ENCODE measurements at regions not wholly inside any gene's neighbourhood (a gene's known extent, or its start where the extent isn't known, plus 50 kb on each side); places are given as distances from the start of the nearest gene placed in this dataset.

DNA sequence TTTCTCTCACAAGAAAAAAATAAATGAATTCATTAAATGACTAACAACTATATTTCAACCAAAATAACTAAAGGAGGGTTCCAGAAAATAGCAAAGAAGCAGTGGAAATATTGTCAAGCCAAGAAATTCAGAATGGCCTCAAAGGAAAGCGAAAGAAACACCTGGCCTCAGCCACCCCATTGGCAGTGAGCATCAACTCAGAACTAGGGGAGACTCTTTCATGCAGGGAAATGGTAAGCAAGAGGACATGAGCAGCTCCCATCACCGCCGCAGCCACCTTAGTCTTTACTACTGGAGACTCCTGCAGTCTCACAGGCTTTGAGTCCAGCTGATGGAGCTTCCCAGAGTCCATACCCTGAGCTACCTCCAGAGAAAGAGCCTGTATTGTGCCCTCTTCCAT lies 343.9 kb upstream of the GRAMD2B start:
- no peaks in the 10 kb centered on the region for H3K4me1 ChIP-seq (ENCODE audit: insufficient read depth, insufficient read length)
- DNase-seq (ENCODE audit: low read depth, low spot score): no peak
- no peaks in the 10 kb centered on the region for H3K36me3 ChIP-seq (ENCODE audit: insufficient read depth, insufficient read length, low read length)
- H3K9ac ChIP-seq (ENCODE audit: insufficient read length, low read depth): no peak overlapping the region
- no peak for TF ChIP-seq ZNF274 (IDR thresholded peaks at IDR 0.05; ENCODE audit: low read depth, low read length)
- TF ChIP-seq SUZ12 (IDR thresholded peaks at IDR 0.05; ENCODE audit: extremely low read depth, insufficient read depth, insufficient read length): no peak
- TF ChIP-seq YY1 (IDR thresholded peaks at IDR 0.05; ENCODE audit: insufficient read depth, insufficient read length): no peak
- no peak overlapping the region for H3K4me3 ChIP-seq (ENCODE audit: insufficient read length, low read depth)
- H3K27me3 ChIP-seq (ENCODE audit: insufficient read depth, insufficient read length): no peaks in the 10 kb centered on the region
- H3K9me3 ChIP-seq (ENCODE audit: insufficient read depth, low read length): peaks cover 3% of the 10 kb centered on the region; the same call in 1 of the 2 replicates

DNA sequence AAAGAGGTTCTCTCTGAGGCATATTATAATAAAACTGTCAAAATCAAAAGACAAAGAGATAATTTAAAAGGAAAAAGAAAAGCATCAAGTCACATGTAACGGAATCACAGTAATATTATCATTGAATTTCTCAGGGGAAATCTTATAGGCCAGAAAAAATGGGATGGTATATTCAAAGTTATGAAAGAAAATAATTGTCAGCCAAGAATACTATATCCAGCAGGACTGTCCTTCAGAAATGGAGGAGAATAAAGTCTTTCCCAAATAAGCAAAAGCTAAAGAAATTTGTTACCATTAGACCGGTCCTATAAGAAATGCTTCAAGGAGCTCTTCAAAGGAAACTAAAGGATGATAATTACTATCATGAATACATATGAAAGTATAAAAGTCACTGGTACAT lies 342.0 kb upstream of the GRAMD2B start:
- TF ChIP-seq ZNF274 (IDR thresholded peaks at IDR 0.05; ENCODE audit: low read depth, low read length) (no peak), YY1 (IDR thresholded peaks at IDR 0.05; ENCODE audit: insufficient read depth, insufficient read length) (no peak), SUZ12 (IDR thresholded peaks at IDR 0.05; ENCODE audit: extremely low read depth, insufficient read depth, insufficient read length) (no peak)
- peaks cover 3% of the 10 kb centered on the region; the same call in 1 of the 2 replicates for H3K9me3 ChIP-seq (ENCODE audit: insufficient read depth, low read length)
- H3K4me1 ChIP-seq (ENCODE audit: insufficient read depth, insufficient read length): no peaks in the 10 kb centered on the region
- H3K4me3 ChIP-seq (ENCODE audit: insufficient read length, low read depth): no peak overlapping the region
- H3K9ac ChIP-seq (ENCODE audit: insufficient read length, low read depth): no peak overlapping the region
- H3K27me3 ChIP-seq (ENCODE audit: insufficient read depth, insufficient read length): no peaks in the 10 kb centered on the region
- no peak for DNase-seq (ENCODE audit: low read depth, low spot score)
- H3K36me3 ChIP-seq (ENCODE audit: insufficient read depth, insufficient read length, low read length): no peaks in the 10 kb centered on the region

DNA sequence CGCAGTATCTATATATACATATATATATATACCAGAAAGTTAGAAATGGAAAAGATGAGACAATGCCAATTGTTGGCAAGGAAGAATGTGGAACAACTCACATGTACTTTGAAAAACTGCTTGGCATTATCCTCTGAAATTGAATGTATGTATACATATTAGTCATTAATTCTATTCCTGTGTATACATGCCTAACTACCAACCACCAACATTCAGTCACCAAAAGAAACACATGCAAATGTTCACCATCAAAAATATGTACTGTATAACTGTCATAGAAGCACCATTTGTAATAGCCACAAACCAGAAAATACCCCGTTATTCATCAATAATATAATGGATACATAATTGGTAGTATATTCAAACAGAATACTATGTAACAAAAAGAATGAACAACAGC lies 330.2 kb upstream of the GRAMD2B start:
- TF ChIP-seq YY1 (IDR thresholded peaks at IDR 0.05; ENCODE audit: insufficient read depth, insufficient read length) (no peak), ZNF274 (IDR thresholded peaks at IDR 0.05; ENCODE audit: low read depth, low read length) (no peak)
- no peak for DNase-seq (ENCODE audit: low read depth, low spot score)
- Histone ChIP-seq H3K36me3 (ENCODE audit: insufficient read depth, insufficient read length, low read length) (no peaks in the 10 kb centered on the region), H3K27me3 (ENCODE audit: insufficient read depth, insufficient read length) (no peaks in the 10 kb centered on the region), H3K9me3 (ENCODE audit: insufficient read depth, low read length) (0 out of 2 replicates have a peak, but pooled peaks cover 4% of the 10 kb centered on the region), H3K4me3 (ENCODE audit: insufficient read length, low read depth) (no peak overlapping the region), H3K4me1 (ENCODE audit: insufficient read depth, insufficient read length) (no peaks in the 10 kb centered on the region), H3K9ac (ENCODE audit: insufficient read length, low read depth) (no peak overlapping the region)

DNA sequence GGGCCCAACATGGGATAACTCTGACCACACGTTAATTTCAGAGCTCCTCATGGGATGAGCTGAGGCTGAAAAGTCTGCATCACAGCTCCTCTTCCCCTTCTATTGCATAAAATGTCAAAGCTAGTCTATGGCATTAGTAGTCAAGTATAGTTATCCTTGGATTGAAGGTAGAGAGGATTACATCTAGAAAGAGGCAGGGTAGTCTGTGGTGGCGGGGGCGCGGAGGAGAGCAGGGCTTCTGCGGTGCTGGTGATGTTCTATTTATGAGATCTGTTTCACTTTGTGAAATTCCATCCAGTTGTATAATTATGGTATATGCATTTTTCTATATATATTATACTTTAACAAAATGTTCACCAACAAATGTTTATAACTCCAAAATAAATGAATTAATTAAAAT lies 329.5 kb upstream of the GRAMD2B start:
- 0 out of 2 replicates have a peak, but pooled peaks cover 4% of the 10 kb centered on the region for H3K9me3 ChIP-seq (ENCODE audit: insufficient read depth, low read length)
- TF ChIP-seq ZNF274 (IDR thresholded peaks at IDR 0.05; ENCODE audit: low read depth, low read length) (no peak), YY1 (IDR thresholded peaks at IDR 0.05; ENCODE audit: insufficient read depth, insufficient read length) (no peak), SUZ12 (IDR thresholded peaks at IDR 0.05; ENCODE audit: extremely low read depth, insufficient read depth, insufficient read length) (no peak)
- no peak overlapping the region for H3K4me3 ChIP-seq (ENCODE audit: insufficient read length, low read depth)
- no peaks in the 10 kb centered on the region for H3K27me3 ChIP-seq (ENCODE audit: insufficient read depth, insufficient read length)
- no peaks in the 10 kb centered on the region for H3K4me1 ChIP-seq (ENCODE audit: insufficient read depth, insufficient read length)
- H3K9ac ChIP-seq (ENCODE audit: insufficient read length, low read depth): no peak overlapping the region
- H3K36me3 ChIP-seq (ENCODE audit: insufficient read depth, insufficient read length, low read length): no peaks in the 10 kb centered on the region
- DNase-seq (ENCODE audit: low read depth, low spot score): no peak

DNA sequence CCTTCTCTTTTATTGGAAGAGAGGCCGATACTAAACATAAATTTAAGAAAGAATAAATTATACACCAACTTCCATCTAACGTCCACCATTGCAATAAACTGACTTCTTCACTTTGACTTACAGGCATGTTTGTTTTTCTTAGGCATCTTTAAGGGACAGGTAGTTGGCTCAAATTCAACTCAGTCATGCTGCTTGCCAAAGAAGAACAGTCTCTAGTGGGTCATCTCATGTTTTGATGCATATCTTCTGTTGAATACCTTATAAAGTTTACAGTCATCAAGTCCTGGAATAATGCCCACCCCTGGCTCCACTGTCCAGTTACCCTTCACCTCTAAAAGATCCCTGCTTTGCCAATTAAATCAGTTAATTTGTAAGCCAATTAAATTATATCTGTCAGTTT lies 328.2 kb upstream of the GRAMD2B start:
- Histone ChIP-seq H3K9me3 (ENCODE audit: insufficient read depth, low read length) (0 out of 2 replicates have a peak, but pooled peaks cover 4% of the 10 kb centered on the region), H3K27me3 (ENCODE audit: insufficient read depth, insufficient read length) (no peaks in the 10 kb centered on the region), H3K4me1 (ENCODE audit: insufficient read depth, insufficient read length) (no peaks in the 10 kb centered on the region), H3K9ac (ENCODE audit: insufficient read length, low read depth) (no peak overlapping the region), H3K4me3 (ENCODE audit: insufficient read length, low read depth) (no peak overlapping the region), H3K36me3 (ENCODE audit: insufficient read depth, insufficient read length, low read length) (no peaks in the 10 kb centered on the region)
- TF ChIP-seq ZNF274 (IDR thresholded peaks at IDR 0.05; ENCODE audit: low read depth, low read length) (no peak), SUZ12 (IDR thresholded peaks at IDR 0.05; ENCODE audit: extremely low read depth, insufficient read depth, insufficient read length) (no peak), YY1 (IDR thresholded peaks at IDR 0.05; ENCODE audit: insufficient read depth, insufficient read length) (no peak)
- no peak for DNase-seq (ENCODE audit: low read depth, low spot score)

DNA sequence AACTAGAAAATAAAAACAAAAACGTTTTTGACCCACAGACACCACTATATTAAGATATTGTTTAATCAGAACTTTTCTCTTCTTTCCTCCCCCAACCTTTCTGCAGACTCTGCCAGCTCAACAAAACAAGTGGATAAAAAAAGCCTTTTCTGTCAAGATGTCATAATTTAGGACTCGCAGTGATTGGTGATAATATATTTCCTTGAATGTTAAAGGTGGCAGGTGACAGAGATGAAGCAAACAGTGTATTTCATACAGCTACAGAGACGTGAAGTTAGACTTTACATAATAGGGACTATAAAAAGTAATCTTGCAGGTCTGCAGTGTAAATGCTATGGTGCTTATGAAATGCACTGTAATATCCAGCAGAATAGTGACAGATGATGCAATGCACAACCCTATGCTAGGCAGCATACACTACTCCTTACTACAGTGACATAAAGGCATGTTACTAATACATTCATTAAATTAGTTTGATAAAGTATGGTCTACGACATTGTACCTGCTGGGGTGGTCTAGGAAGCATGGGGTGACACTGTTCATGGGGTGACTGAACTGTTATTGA lies 326.7 kb upstream of the GRAMD2B start:
- Histone ChIP-seq H3K4me3 (ENCODE audit: insufficient read length, low read depth) (no peak overlapping the region), H3K9ac (ENCODE audit: insufficient read length, low read depth) (no peak overlapping the region), H3K27me3 (ENCODE audit: insufficient read depth, insufficient read length) (no peaks in the 10 kb centered on the region), H3K4me1 (ENCODE audit: insufficient read depth, insufficient read length) (no peaks in the 10 kb centered on the region), H3K36me3 (ENCODE audit: insufficient read depth, insufficient read length, low read length) (no peaks in the 10 kb centered on the region), H3K9me3 (ENCODE audit: insufficient read depth, low read length) (0 out of 2 replicates have a peak, but pooled peaks cover 4% of the 10 kb centered on the region)
- DNase-seq (ENCODE audit: low read depth, low spot score): no peak
- TF ChIP-seq YY1 (IDR thresholded peaks at IDR 0.05; ENCODE audit: insufficient read depth, insufficient read length) (no peak), SUZ12 (IDR thresholded peaks at IDR 0.05; ENCODE audit: extremely low read depth, insufficient read depth, insufficient read length) (no peak), ZNF274 (IDR thresholded peaks at IDR 0.05; ENCODE audit: low read depth, low read length) (no peak)

DNA sequence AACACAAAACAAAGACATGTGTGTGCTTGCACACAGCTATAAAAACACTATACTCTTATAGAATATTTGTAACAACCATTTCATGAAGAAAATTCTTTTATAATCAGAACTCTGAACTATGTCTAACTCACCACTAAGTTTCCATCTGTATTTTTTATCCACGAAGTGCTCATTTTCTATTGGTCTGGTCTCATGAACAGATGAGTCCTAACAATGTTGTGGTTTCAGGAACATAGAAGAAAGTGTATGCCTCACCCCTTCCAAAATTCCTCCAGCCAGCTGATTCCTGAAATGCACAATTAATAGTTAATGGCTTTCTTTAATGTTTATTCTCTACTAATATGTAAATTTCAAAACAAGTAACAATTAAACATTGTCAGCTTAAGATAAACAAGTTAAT lies 325.3 kb upstream of the GRAMD2B start:
- no peak for DNase-seq (ENCODE audit: low read depth, low spot score)

More for the DNA sequence above, 325.3 kb upstream of the GRAMD2B start:
- Histone ChIP-seq H3K4me3 (ENCODE audit: insufficient read length, low read depth) (no peak overlapping the region), H3K36me3 (ENCODE audit: insufficient read depth, insufficient read length, low read length) (no peaks in the 10 kb centered on the region), H3K4me1 (ENCODE audit: insufficient read depth, insufficient read length) (no peaks in the 10 kb centered on the region), H3K9me3 (ENCODE audit: insufficient read depth, low read length) (0 out of 2 replicates have a peak, but pooled peaks cover 4% of the 10 kb centered on the region), H3K9ac (ENCODE audit: insufficient read length, low read depth) (no peak overlapping the region), H3K27me3 (ENCODE audit: insufficient read depth, insufficient read length) (no peaks in the 10 kb centered on the region)
- TF ChIP-seq ZNF274 (IDR thresholded peaks at IDR 0.05; ENCODE audit: low read depth, low read length) (no peak), YY1 (IDR thresholded peaks at IDR 0.05; ENCODE audit: insufficient read depth, insufficient read length) (no peak), SUZ12 (IDR thresholded peaks at IDR 0.05; ENCODE audit: extremely low read depth, insufficient read depth, insufficient read length) (no peak)
